Suprapubic skin (tissue), 4 donors: ENCODE measurements at regions not wholly inside any gene's neighbourhood (a gene's known extent, or its start where the extent isn't known, plus 50 kb on each side); places are given as distances from the start of the nearest gene placed in this dataset.

ENCODE experiments used
- EP300 ChIP-seq: sonication (generic); formaldehyde crosslinking; IDR thresholded peaks from one replicate; pipeline ENCODE4 v1.6.1; 2017; ENCODE audit warnings: antibody characterized with exemption
- POLR2A ChIP-seq, 2 donors: fragments of 450-650 bp; IDR thresholded peaks; one replicate each; pipeline ENCODE4 v1.6.1; 2017; ENCODE audit warnings: antibody characterized with exemption in 2 of 2, mild to moderate bottlenecking in 2 of 2, moderate library complexity in 2 of 2
- POLR2AphosphoS5 ChIP-seq, 3 donors: sonication (generic); formaldehyde crosslinking; IDR thresholded peaks; one replicate each; pipeline ENCODE4 v1.6.1; 2017; ENCODE audit warnings: antibody characterized with exemption in 3 of 3
- TF ChIP-seq, protein P1 (sequence below), 2 donors: fragments of 200-600 bp in 1 of 2; fragments of 450-650 bp in 1 of 2; sonication (generic) in 1 of 2; IDR thresholded peaks; one replicate each; pipeline ENCODE4 v1.5.1; 2016 to 2019; ENCODE audit warnings: antibody characterized with exemption in 2 of 2, mild to moderate bottlenecking in 1 of 2, moderate library complexity in 1 of 2

DNA sequence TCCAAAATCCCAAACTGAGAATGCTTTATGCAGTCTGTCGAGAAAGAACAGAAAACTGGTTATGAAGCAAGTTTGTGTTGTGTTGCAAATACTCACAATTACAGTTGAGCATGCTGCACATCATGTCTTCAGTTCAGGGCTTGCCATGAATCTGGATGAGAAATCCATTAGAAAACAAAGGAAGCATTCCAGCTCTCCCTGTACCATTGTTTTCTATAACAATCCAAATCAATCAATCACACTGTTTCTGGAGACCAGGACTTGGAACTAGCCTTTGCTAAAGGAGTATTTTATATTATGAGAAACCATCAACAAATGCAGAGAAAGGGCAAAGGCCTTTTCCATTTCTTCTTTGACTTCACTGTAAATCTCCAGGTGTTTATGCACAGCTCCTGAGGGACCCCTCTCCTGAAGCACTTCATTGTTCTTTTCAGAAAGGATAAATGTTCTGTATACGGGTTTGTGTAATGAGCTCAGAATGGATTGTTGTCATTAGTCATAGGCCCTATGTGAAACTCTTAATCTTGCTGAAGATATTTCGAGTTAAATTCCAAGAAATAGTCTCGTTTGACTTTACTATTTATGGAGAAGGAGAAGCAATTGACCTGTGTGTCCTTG lies 364.7 kb upstream of the POM121L12 start:
- TF ChIP-seq EP300, result no peak
- TF ChIP-seq, protein P1, sequence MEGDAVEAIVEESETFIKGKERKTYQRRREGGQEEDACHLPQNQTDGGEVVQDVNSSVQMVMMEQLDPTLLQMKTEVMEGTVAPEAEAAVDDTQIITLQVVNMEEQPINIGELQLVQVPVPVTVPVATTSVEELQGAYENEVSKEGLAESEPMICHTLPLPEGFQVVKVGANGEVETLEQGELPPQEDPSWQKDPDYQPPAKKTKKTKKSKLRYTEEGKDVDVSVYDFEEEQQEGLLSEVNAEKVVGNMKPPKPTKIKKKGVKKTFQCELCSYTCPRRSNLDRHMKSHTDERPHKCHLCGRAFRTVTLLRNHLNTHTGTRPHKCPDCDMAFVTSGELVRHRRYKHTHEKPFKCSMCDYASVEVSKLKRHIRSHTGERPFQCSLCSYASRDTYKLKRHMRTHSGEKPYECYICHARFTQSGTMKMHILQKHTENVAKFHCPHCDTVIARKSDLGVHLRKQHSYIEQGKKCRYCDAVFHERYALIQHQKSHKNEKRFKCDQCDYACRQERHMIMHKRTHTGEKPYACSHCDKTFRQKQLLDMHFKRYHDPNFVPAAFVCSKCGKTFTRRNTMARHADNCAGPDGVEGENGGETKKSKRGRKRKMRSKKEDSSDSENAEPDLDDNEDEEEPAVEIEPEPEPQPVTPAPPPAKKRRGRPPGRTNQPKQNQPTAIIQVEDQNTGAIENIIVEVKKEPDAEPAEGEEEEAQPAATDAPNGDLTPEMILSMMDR (IDR thresholded peaks at IDR 0.05), result no peak
- TF ChIP-seq POLR2A (IDR thresholded peaks at IDR 0.05), result no peak
- TF ChIP-seq POLR2AphosphoS5 (IDR thresholded peaks at IDR 0.05), result no peak
